K562 (cell line): ENCODE measurements at regions not wholly inside any gene's neighbourhood (a gene's known extent, or its start where the extent isn't known, plus 50 kb on each side); places are given as distances from the start of the nearest gene placed in this dataset.

ENCODE experiments used
- ATAC-seq: fragments of 200-7000 bp; cut with Tn5 transposase; 3 replicates; pipeline ENCODE4 v1.9.1; 2020; ENCODE audit warnings: moderate library complexity
- BruUV-seq: library from RNA; stranded (reverse); fragments of 400-500 nt; replicated peaks from 2 replicates; lab custom pipeline; 2021; lab: Mats Ljungman, UMichigan
- CTCF ChIA-PET: fragments of 300-600 bp; formaldehyde crosslinking; extraction: SDS; loops from one replicate; lab custom pipeline; 2021; ENCODE audit warnings: low intra/inter-chr PET ratio; lab: Yijun Ruan, JAX
- POLR2A ChIA-PET: fragments of 300-600, 350-650 bp; sonication (Branson Sonifier 250); formaldehyde crosslinking; extraction: SDS; loops from one replicate; lab custom pipeline; 2021; ENCODE audit warnings: antibody characterized with exemption, inconsistent platforms; lab: Yijun Ruan, JAX
- DNase-seq, 4 experiments: peaks; one replicate each; pipeline versions ENCODE4 v3.0.0 to v3.0.0-alpha.2; 2011 to 2018; ENCODE audit warnings: low spot score in 3 of 4, mixed read lengths in 3 of 4; ENCODE audit errors: extremely low read depth in 1 of 4
- FAIRE-seq: peaks from 2 replicates; lab custom pipeline; 2011; peaks lifted over from hg19 to GRCh38; lab: Jason Lieb, UNC
- H2AFZ ChIP-seq: 2 replicates; pipeline ENCODE4 v1.6.0; 2011; ENCODE audit warnings: low read depth, low read length, control low read depth, inconsistent platforms
- H3K27ac ChIP-seq: fragments of 200-600 bp; 3 replicates; pipeline ENCODE4 v1.8.0; 2011; ENCODE audit warnings: low read depth, mild to moderate bottlenecking, control low read depth, inconsistent platforms, low read length, moderate library complexity, mixed read lengths; ENCODE audit errors: extremely low read depth
- H3K27me3 ChIP-seq, 2 experiments: fragments of 300-600 bp in 1 of 2; 2 replicates in 1 of 2; 3 replicates in 1 of 2; pipeline versions ENCODE4 v1.6.0 to v1.8.0; 2011; ENCODE audit warnings: inconsistent platforms in 2 of 2, low read length in 2 of 2, mild to moderate bottlenecking in 1 of 2, mixed read lengths in 1 of 2, moderate library complexity in 1 of 2; ENCODE audit not compliant: control insufficient read depth in 2 of 2, insufficient read depth in 2 of 2
- H3K36me3 ChIP-seq: fragments of 300-600 bp; 3 replicates; pipeline ENCODE4 v1.8.0; 2011; ENCODE audit warnings: mild to moderate bottlenecking, low read length, inconsistent platforms; ENCODE audit not compliant: control insufficient read depth, insufficient read depth
- H3K4me1 ChIP-seq, 2 experiments: fragments of 200-600 bp in 1 of 2; replicated peaks in 1 of 2; 2 replicates in 1 of 2; 3 replicates in 1 of 2; pipeline versions ENCODE4 v1.5.1 to v1.8.0; 2011; ENCODE audit warnings: inconsistent platforms in 2 of 2, low read length in 2 of 2, mild to moderate bottlenecking in 1 of 2, mixed read lengths in 1 of 2, moderate library complexity in 1 of 2; ENCODE audit not compliant: control insufficient read depth in 2 of 2, insufficient read depth in 2 of 2
- H3K4me2 ChIP-seq: 2 replicates; pipeline ENCODE4 v1.6.1; 2011; ENCODE audit warnings: low read length, control low read depth, inconsistent platforms, mixed read lengths; ENCODE audit not compliant: insufficient read depth
- H3K4me3 ChIP-seq: fragments of 200-600 bp; sonication (generic), shearing (Covaris generic); 2 replicates; pipeline ENCODE4 v1.5.1; 2016; ENCODE audit warnings: control low read depth, inconsistent platforms
- H3K79me2 ChIP-seq: fragments of 200-600 bp; 3 replicates; pipeline ENCODE4 v1.8.0; 2011; ENCODE audit warnings: low read length, inconsistent platforms; ENCODE audit not compliant: control insufficient read depth, insufficient read depth
- H3K9ac ChIP-seq, 2 experiments: 2 replicates each; pipeline versions ENCODE4 v1.6.0 to v1.6.1; 2011; ENCODE audit warnings: low read depth in 2 of 2, low read length in 2 of 2, control low read depth in 1 of 2, inconsistent platforms in 1 of 2, mild to moderate bottlenecking in 1 of 2, mixed read lengths in 1 of 2; ENCODE audit not compliant: insufficient read depth in 1 of 2
- H3K9me1 ChIP-seq: one replicate; pipeline ENCODE4 v1.6.0; 2011; ENCODE audit warnings: inconsistent platforms, mild to moderate bottlenecking, low read length, moderate library complexity; ENCODE audit not compliant: control insufficient read depth, insufficient read depth
- H3K9me3 ChIP-seq: replicated peaks from 2 replicates; pipeline ENCODE4 v1.5.1; 2011; ENCODE audit warnings: low read depth, low read length, inconsistent platforms; ENCODE audit not compliant: control insufficient read depth, insufficient read depth
- H4K20me1 ChIP-seq: replicated peaks from 2 replicates; pipeline ENCODE4 v1.6.1; 2011; ENCODE audit warnings: low read length, inconsistent platforms, mixed read lengths; ENCODE audit not compliant: control insufficient read depth, insufficient read depth
- ATF3 ChIP-seq, 2 experiments: fragments of 450-650 bp in 1 of 2; sonication (generic) in 1 of 2; formaldehyde crosslinking in 1 of 2; IDR thresholded peaks in 1 of 2; conservative IDR thresholded peaks in 1 of 2; 2 replicates each; pipeline versions ENCODE4 v1.6.1 to v1.8.1; 2016 to 2023; ENCODE audit warnings: mild to moderate bottlenecking in 2 of 2, moderate library complexity in 2 of 2, inconsistent platforms in 1 of 2, missing genetic modification reagents in 1 of 2
- BACH1 ChIP-seq: fragments of 200-800 bp; sonication (Bioruptor generic); IDR thresholded peaks from 2 replicates; pipeline ENCODE4 v1.6.1; 2016; ENCODE audit warnings: missing genetic modification characterization, missing compliant biosample characterization
- BRF1 ChIP-seq: IDR thresholded peaks from 3 replicates; pipeline ENCODE4 v1.6.1; 2011; ENCODE audit warnings: borderline replicate concordance, mild to moderate bottlenecking; ENCODE audit not compliant: insufficient read length; ENCODE audit errors: extremely low read depth
- CBX5 ChIP-seq: IDR thresholded peaks from 2 replicates; pipeline ENCODE4 v1.6.1; 2014; ENCODE audit warnings: low read depth, borderline replicate concordance
- NFYB ChIP-seq: IDR thresholded peaks from 2 replicates; pipeline ENCODE4 v1.6.1; 2011; ENCODE audit warnings: mild to moderate bottlenecking, moderate library complexity; ENCODE audit not compliant: insufficient read length; ENCODE audit errors: extremely low read depth
- NR2F6 ChIP-seq: fragments of 450-650 bp; formaldehyde crosslinking; IDR thresholded peaks from 2 replicates; pipeline ENCODE4 v1.4.0; 2020; ENCODE audit warnings: mild to moderate bottlenecking
- RFX1 ChIP-seq: fragments of 450-650 bp; IDR thresholded peaks from 2 replicates; pipeline ENCODE4 v1.6.1; 2016; ENCODE audit warnings: mild to moderate bottlenecking, moderate library complexity
- TSC22D4 ChIP-seq: fragments of 450-650 bp; IDR thresholded peaks from 2 replicates; pipeline ENCODE4 v1.6.1; 2016; ENCODE audit warnings: missing genetic modification characterization, missing biosample characterization, control low read depth
- U2AF1 ChIP-seq: fragments of 200-400 bp; formaldehyde crosslinking; optimal IDR thresholded peaks from 2 replicates; pipeline ENCODE3; 2017; ENCODE audit warnings: mild to moderate bottlenecking, low read depth, low read length, moderate library complexity
- ZBTB40 ChIP-seq, 2 experiments: fragments of 450-650 bp in 1 of 2; sonication (generic) in 1 of 2; formaldehyde crosslinking in 1 of 2; IDR thresholded peaks; 2 replicates each; pipeline versions ENCODE4 v1.7.1 to v1.9.0; 2016 to 2022; ENCODE audit warnings: inconsistent platforms in 1 of 2, mild to moderate bottlenecking in 1 of 2, missing genetic modification reagents in 1 of 2
- ZNF175 ChIP-seq: fragments of 200-800 bp; sonication (Bioruptor generic); IDR thresholded peaks from 2 replicates; pipeline ENCODE4 v1.6.1; 2016; ENCODE audit warnings: low read depth, mild to moderate bottlenecking, missing genetic modification characterization, missing compliant biosample characterization
- ZNF263 ChIP-seq: sonication (generic); formaldehyde crosslinking; IDR thresholded peaks from 2 replicates; pipeline ENCODE4 v1.8.0; 2022; ENCODE audit warnings: mild to moderate bottlenecking, missing genetic modification reagents, borderline replicate concordance
- WGBS: fragments of 100-300 bp; shearing (Covaris generic); methylation state at CpG from one replicate; pipeline ENCODE4 v1.1.6; 2016; ENCODE audit warnings: low coverage, mixed read lengths; ENCODE audit not compliant: insufficient coverage; ENCODE audit errors: missing lambda C conversion rate; 5-methylcytosine and 5-hydroxymethylcytosine counted together
- in situ Hi-C: fragments of 300-500 bp; cut with MboI; formaldehyde crosslinking; loops from 4 replicates; pipeline ENCODE4 v1.15.0; 2018; ENCODE audit warnings: inconsistent platforms, mixed read lengths
- intact Hi-C: fragments of 100-400 bp; cut with micrococcal nuclease; formaldehyde crosslinking; loops from 2 replicates; pipeline ENCODE4 v1.14.2; 2022

- in situ Hi-C loops (no loop called here), intact Hi-C loops (no loop called here)
- no peaks in the 10 kb centered on the region for H3K9me1 ChIP-seq
- no peaks in the 10 kb centered on the region for H4K20me1 ChIP-seq
- no peaks in the 10 kb centered on the region for H3K4me1 ChIP-seq
- H3K36me3 ChIP-seq, result no peaks in the 10 kb centered on the region
- H3K79me2 ChIP-seq, result no peaks in the 10 kb centered on the region
- no peak for DNase-seq
- H3K4me2 ChIP-seq, result no peak overlapping the region
- H3K4me3 ChIP-seq, result no peak overlapping the region
- no TSS peak for BruUV-seq
- no peak overlapping the region for H2AFZ ChIP-seq
- no peak for FAIRE-seq
- ChIA-PET CTCF (no interaction called here), POLR2A (no interaction called here)
- peaks cover 0 to 11% of the 10 kb centered on the region in 2 experiments; a peak in 2 of 5 replicates for H3K27me3 ChIP-seq
- no peak overlapping the region for H3K9ac ChIP-seq
- ATAC-seq, result no peak
- WGBS, result 0% methylated on average over 7 of the region's 7 CpGs
- no peak overlapping the region for H3K27ac ChIP-seq
- H3K9me3 ChIP-seq, result no peaks in the 10 kb centered on the region
- TF ChIP-seq NFYB, result no peak
- TF ChIP-seq NR2F6, result no peak
- TF ChIP-seq ZNF175 (CRISPR knock-in tag), result no peak
- no peak for TF ChIP-seq BRF1
- no peak for TF ChIP-seq RFX1
- no peak for TF ChIP-seq ZNF263
- no peak for TF ChIP-seq U2AF1
- no peak for TF ChIP-seq TSC22D4 (tag)
- TF ChIP-seq ATF3 (IDR thresholded peaks at IDR 0.05), result no peak
- TF ChIP-seq ATF3 (CRISPR knock-in tag; conservative IDR thresholded peaks at IDR 0.05), result no peak
- no peak for TF ChIP-seq CBX5
- TF ChIP-seq BACH1 (tag), result no peak
- no peak for TF ChIP-seq ZBTB40 (IDR thresholded peaks at IDR 0.05)
- no peak for TF ChIP-seq ZBTB40 (CRISPR knock-in tag; IDR thresholded peaks at IDR 0.05)
Measured at GRCh38 chr11:115624065-115624464, 119.8 kb upstream of the CADM1 start.
